Psoas muscle (tissue), 7 donors: ENCODE measurements at regions not wholly inside any gene's neighbourhood (a gene's known extent, or its start where the extent isn't known, plus 50 kb on each side); places are given as distances from the start of the nearest gene placed in this dataset.

Experiments used
- ATAC-seq, 4 donors: fragments of 200-7000 bp; cut with Tn5 transposase; one replicate each; pipeline ENCODE4 v1.9.1; 2020; ENCODE audit warnings: moderate library complexity in 3 of 4, mild to moderate bottlenecking in 2 of 4
- DNase-seq, 2 donors: peaks; one replicate each; pipeline ENCODE4 v3.0.0-alpha.2; 2020
- H3K27ac ChIP-seq: fragments of 200-600 bp; one replicate; pipeline ENCODE4 v1.8.0; 2022
- H3K27me3 ChIP-seq, 3 donors: fragments of 200-600 bp in 1 of 3; one replicate each; pipeline versions ENCODE4 v1.6.1 to v1.8.0; 2013 to 2022; ENCODE audit warnings: low read length in 2 of 3, mild to moderate bottlenecking in 2 of 3, moderate library complexity in 1 of 3; ENCODE audit not compliant: insufficient read depth in 3 of 3
- H3K36me3 ChIP-seq, 2 donors: fragments of 200-600 bp in 1 of 2; one replicate each; pipeline versions ENCODE4 v1.6.1 to v1.8.0; 2013 to 2022; ENCODE audit warnings: low read depth in 1 of 2, mild to moderate bottlenecking in 1 of 2, moderate library complexity in 1 of 2; ENCODE audit not compliant: insufficient read depth in 1 of 2
- H3K4me1 ChIP-seq: fragments of 200-600 bp; one replicate; pipeline ENCODE4 v1.8.0; 2022
- H3K4me3 ChIP-seq: fragments of 200-600 bp; one replicate; pipeline ENCODE4 v1.8.0; 2022; ENCODE audit warnings: mild to moderate bottlenecking
- H3K9me3 ChIP-seq: fragments of 200-600 bp; one replicate; pipeline ENCODE4 v1.8.0; 2022
- CTCF ChIP-seq: fragments of 200-600 bp; IDR thresholded peaks from one replicate; pipeline ENCODE4 v1.8.0; 2022; ENCODE audit warnings: antibody characterized with exemption
- WGBS, 3 donors: extraction: QIAGEN DNeasy Blood & Tissue Kit; methylation state at CpG; one replicate each; pipeline versions ENCODE4 v1.1.6 to v1.1.7; 2013; 5-methylcytosine and 5-hydroxymethylcytosine counted together
- intact Hi-C, 2 donors: fragments of 100-400 bp; cut with DNase I; formaldehyde crosslinking; loops; one replicate each; pipeline versions ENCODE4 v1.11.0 to v1.14.2; 2022
- donor health status: healthy with polysubstance abuse.
- donor health status: DM: no; HTN: no; CAD: no; lungs with moderate emphysema.
- donor health status: Bipolar disorder and iron deficiency.
- donor health status: healthy.
- donor health status: DM: yes; HTN: yes; CAD: no.
- donor health status: DM: no; HTN: no; CAD: no.
- donor health status: DM: yes; HTN: yes; CAD: no.

- no peak for ATAC-seq
- intact Hi-C loops = no loop called here
- H3K4me1 ChIP-seq = no peaks in the 10 kb centered on the region
- DNase-seq = no peak
- H3K36me3 ChIP-seq = no peaks in the 10 kb centered on the region
- no peaks in the 10 kb centered on the region for H3K9me3 ChIP-seq
- no peak overlapping the region for H3K27ac ChIP-seq
- no peaks in the 10 kb centered on the region for H3K27me3 ChIP-seq
- no peak for TF ChIP-seq CTCF
- no peak overlapping the region for H3K4me3 ChIP-seq
Observed at GRCh38 chr19:31995546-31995945, 349.9 kb upstream of the ZNF507 start.

- no peak for TF ChIP-seq CTCF
- no peaks in the 10 kb centered on the region for H3K4me1 ChIP-seq
- DNase-seq (no peak), ATAC-seq (no peak)
- H3K9me3 ChIP-seq = no peaks in the 10 kb centered on the region
- H3K27ac ChIP-seq = no peak overlapping the region
- peaks cover 0 to 3% (median 2%) of the 10 kb centered on the region in 3 donors for H3K27me3 ChIP-seq
- 88 to 93% (median 88%) methylated on average over 12 of the region's 12 CpGs for WGBS, 3 donors
- no peaks in the 10 kb centered on the region for H3K36me3 ChIP-seq
- intact Hi-C loops = no loop called here
- H3K4me3 ChIP-seq = no peak overlapping the region
Observed at GRCh38 chr19:32010071-32010470, 335.3 kb upstream of the ZNF507 start.

GRCh38 chr19:32012206-32012605 lies 333.2 kb upstream of the ZNF507 start:
- H3K9me3 ChIP-seq = no peaks in the 10 kb centered on the region
- ATAC-seq = no peak
- intact Hi-C loops = no loop called here

GRCh38 chr19:32012886-32013631 lies 332.4 kb upstream of the ZNF507 start:
- intact Hi-C loops = no loop called here
- no peak for TF ChIP-seq CTCF
- no peak for DNase-seq

More at GRCh38 chr19:32012206-32012605, 333.2 kb upstream of the ZNF507 start:
- no peak overlapping the region for H3K4me3 ChIP-seq
- no peak for DNase-seq
- no peaks in the 10 kb centered on the region for H3K36me3 ChIP-seq
- H3K27me3 ChIP-seq = peaks cover 0 to 3% (median 2%) of the 10 kb centered on the region in 3 donors
- no peak for TF ChIP-seq CTCF
- no peak overlapping the region for H3K27ac ChIP-seq
- no peaks in the 10 kb centered on the region for H3K4me1 ChIP-seq
- WGBS, 3 donors = 29 to 35% (median 34%) methylated on average over 6 of the region's 6 CpGs

More at GRCh38 chr19:32012886-32013631, 332.4 kb upstream of the ZNF507 start:
- 44 to 54% (median 52%) methylated on average over 6 of the region's 6 CpGs for WGBS, 3 donors
- peaks cover 0 to 3% (median 2%) of the 10 kb centered on the region in 3 donors for H3K27me3 ChIP-seq
- H3K9me3 ChIP-seq = no peaks in the 10 kb centered on the region
- no peak for ATAC-seq
- H3K36me3 ChIP-seq = no peaks in the 10 kb centered on the region
- no peaks in the 10 kb centered on the region for H3K4me1 ChIP-seq
- no peak overlapping the region for H3K27ac ChIP-seq
- H3K4me3 ChIP-seq = no peak overlapping the region
